LNCaP clone FGC (cell line): ENCODE measurements at regions not wholly inside any gene's neighbourhood (a gene's known extent, or its start where the extent isn't known, plus 50 kb on each side); places are given as distances from the start of the nearest gene placed in this dataset.
"Not testable (repeated sequence)": the region's sequence is repeated elsewhere in the genome, so short reads cannot be mapped to it uniquely, and the experiment has no call there.

Experiments used
- DNase-seq: peaks from one replicate; pipeline ENCODE4 v3.0.0-alpha.2; 2011; ENCODE audit warnings: low read depth
- H3K4me3 ChIP-seq: 2 replicates; pipeline ENCODE4 v1.5.1; 2011; ENCODE audit warnings: mild to moderate bottlenecking, low read depth, low read length, control low read depth
- TF ChIP-seq, protein P1 (sequence below): IDR thresholded peaks from 2 replicates; pipeline ENCODE4 v1.5.1; 2012; ENCODE audit warnings: mild to moderate bottlenecking; ENCODE audit not compliant: control insufficient read depth, insufficient read depth; ENCODE audit errors: extremely low read depth

DNA sequence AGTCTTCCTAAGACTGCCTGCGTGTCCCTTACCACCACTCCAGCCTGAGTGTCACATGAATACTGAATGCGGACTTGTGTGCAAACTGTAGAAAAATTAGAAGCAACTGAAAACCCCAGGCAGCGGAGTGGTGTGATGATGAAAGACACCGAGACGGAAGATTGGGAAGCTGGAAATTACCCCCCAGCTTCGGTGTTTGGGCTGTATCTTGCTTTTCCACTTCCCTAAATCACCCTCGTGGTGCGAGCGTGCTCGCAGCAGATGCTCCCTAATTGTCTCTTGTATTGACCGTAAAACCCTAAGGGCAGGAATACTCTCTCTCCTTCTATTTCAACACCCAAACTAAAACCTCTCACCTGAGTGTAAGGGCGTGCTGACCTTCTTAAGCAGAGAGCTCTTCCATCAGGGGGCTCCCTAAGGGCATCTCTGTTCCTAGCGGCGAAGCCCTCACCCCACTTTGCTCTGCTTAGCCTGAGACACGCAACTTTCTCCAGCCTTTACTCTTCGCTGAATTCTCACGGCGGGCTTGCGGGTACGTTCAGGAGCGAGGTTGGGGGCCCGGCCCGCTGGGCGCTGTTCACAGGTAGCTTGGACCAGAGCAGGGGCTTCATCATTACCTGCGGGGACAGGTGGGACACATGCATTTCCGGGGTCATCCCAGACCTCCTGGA, 62.4 kb downstream of the CRYBB2 start:
- TF ChIP-seq, protein P1, sequence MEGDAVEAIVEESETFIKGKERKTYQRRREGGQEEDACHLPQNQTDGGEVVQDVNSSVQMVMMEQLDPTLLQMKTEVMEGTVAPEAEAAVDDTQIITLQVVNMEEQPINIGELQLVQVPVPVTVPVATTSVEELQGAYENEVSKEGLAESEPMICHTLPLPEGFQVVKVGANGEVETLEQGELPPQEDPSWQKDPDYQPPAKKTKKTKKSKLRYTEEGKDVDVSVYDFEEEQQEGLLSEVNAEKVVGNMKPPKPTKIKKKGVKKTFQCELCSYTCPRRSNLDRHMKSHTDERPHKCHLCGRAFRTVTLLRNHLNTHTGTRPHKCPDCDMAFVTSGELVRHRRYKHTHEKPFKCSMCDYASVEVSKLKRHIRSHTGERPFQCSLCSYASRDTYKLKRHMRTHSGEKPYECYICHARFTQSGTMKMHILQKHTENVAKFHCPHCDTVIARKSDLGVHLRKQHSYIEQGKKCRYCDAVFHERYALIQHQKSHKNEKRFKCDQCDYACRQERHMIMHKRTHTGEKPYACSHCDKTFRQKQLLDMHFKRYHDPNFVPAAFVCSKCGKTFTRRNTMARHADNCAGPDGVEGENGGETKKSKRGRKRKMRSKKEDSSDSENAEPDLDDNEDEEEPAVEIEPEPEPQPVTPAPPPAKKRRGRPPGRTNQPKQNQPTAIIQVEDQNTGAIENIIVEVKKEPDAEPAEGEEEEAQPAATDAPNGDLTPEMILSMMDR, result no peak
- H3K4me3 ChIP-seq, result no peak overlapping the region
- no peak for DNase-seq

DNA sequence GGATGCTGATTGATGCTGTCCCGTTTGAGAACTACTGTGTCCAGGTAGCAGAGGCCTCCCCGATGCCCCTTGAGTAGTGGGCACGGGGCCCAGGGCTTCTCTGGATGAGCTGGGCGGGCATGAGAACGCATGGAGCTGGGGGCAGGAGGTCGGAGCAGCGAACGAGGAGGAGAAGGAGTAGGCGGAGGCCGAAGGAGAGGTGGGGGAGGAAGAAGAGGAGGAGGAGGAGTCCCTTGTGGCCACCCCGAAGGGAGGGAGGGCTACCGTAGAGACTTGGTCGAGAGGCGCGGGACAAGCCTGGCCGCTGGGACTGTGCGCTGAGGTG, 62.9 kb downstream of the CRYBB2 start:
- TF ChIP-seq, protein P1, result no peak
- no peak for DNase-seq
- H3K4me3 ChIP-seq, result no peak overlapping the region

DNA sequence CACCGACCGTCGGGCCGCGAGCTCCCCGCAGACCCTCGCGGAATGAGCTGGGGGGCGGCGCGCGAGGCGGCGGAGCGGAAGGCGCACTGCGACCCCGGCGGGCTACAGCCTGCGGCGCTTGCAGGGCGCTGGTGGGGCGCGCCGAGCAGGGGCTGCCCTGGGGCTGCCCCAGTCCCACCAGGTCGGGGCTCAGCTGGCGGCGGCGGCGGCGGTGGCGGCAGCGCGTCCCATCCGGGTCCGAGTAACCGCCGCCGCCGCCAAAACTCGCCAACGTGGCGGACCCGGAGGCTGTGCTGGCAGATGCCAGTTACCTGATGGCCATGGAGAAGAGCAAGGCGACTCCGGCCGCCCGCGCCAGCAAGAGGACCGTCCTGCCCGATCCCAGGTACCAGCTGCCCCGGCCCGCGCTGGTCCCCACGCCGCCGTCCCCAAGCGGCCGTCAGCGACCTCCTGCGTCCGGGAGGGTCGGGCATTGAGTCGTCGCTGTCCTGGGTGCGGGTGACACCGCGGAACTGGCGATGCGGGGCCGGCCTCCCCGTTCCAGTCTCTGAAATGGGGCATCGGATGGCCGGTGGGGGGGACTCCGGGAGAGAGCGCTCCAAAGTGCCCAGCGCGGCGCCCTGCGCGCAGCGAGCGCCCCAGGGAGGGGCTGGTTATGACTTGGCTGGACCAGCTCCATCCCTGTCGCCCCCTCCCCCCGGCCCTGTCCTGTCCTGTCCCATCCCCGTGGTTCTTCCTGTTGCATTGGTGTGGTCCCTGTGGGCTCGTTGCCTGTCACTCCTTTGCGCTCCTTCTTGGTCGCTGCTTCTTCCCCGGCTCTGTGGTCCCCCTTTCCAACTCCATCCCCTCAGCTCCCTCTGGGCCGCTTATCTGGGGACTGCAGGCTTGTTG, 63.5 kb downstream of the CRYBB2 start:
- no peak for DNase-seq
- TF ChIP-seq, protein P1, result no peak
- no peak overlapping the region for H3K4me3 ChIP-seq

DNA sequence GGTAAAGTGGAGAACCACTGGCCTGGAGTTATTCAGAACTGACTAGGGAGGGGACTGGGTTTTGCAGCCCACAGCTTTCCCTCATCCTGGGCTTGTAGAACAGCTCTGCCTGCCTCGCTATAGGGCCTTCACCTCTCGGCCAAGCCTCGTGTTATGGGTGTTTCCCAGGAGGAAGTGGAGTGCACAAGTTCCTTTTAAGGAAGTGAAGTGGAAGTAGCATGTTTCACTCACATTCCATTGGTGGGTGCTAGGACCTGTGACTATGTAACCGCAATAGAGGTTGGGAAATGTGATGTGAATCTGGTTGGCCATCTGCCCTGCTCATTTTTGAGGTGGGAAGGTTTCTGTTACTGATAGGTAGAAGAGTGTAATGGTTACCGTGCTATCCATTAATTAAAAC, 69.0 kb downstream of the CRYBB2 start:
- not testable (repeated sequence) for H3K4me3 ChIP-seq, DNase-seq

DNA sequence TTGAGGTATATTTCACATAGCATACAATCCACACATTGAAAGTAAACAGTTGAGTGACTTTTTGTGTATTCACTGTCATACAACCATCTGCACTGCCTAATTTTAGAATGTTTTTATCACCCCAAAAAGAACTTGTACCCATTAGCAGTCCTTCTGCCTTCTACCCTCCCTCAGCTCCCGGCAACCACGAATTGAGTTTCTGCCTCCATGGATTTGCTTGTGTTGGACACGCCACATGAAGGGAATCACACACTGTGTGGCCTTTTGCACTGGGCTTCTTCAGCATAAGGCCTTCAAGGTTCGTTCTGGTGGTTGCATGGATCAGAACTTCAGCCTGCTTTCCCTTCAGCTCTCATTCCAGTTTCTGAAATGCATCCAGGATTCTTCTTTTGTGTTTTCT, 82.5 kb downstream of the CRYBB2 start:
- not testable (repeated sequence) for DNase-seq, H3K4me3 ChIP-seq

DNA sequence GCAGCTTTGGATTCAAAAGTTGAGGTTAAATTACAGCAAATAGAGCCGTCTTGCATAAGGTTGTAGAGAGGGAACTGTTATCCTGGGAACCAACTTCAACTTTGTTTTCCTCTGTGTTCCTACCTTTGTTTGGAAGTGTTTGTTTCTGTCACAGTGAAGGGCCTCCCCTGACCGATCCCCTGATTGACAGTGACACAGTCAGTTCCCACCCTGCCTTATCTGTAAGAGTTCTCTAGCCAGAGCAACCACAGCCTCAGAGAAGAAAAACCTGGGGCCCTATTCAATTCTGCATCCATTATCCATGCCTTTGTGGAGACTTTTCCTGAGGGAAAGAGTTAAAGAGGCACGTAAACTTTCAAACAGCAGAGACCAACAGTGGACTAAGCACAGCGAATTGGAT, 90.1 kb downstream of the CRYBB2 start:
- not testable (repeated sequence) for H3K4me3 ChIP-seq, DNase-seq

DNA sequence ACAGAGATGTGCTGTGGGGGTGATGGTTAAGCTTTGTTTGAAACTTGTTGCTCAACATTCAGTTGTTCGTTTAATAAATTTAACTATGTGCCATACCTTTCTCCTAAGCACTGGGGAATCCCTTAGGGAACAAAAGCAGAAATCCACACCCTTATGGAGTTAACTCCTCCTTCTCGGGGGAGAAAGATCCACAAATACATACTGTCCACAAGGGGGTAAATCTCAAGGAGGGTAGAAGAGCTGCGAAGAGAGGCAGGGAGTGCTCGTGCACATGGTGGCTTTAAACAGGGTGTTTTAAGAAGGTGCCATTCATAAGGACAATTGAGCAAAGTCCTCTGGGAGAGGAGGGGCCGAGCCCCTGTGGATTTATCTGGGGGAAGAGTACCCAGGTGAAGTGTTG, 92.5 kb downstream of the CRYBB2 start:
- H3K4me3 ChIP-seq, DNase-seq: not testable (repeated sequence)

DNA sequence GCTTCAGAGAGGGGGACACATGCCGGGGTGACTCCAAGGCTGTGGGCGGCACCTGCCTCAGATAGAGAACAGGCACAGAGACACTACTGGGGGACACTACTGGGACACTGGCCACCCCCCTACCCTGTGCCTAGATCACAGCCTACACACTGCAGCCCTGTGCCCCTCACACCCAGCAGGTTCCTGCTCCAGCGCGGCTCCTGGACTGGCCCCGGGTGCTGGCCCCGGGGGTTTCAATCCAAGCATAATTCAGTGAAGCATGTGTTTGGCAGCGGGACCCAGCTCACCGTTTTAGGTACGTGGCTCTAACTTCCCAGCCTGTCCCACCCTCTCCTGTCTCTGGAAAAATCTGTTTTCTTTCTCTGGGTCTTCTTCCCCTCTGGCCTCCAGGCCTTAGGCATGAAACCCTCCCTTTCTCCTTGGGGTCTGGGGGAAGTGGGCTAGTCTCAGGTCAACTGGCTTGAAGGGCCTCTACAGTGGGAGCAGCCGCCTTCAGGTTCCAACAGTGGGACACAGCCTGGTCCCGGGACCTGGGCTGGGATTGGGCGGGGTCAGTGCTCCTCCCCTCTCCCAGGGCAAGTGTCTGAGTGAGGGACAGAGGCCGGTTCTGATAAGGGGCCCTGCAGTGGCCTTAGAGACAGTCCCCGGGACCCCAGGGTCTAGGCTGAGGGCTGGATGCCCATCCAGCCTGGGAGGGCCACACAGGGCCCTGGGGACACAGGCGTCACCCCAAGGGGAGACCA, 98.8 kb downstream of the CRYBB2 start:
- no peak for DNase-seq
- TF ChIP-seq, protein P1, result no peak
- no peak overlapping the region for H3K4me3 ChIP-seq
